ENCODE measurements at regions not wholly inside any gene's neighbourhood (a gene's known extent, or its start where the extent isn't known, plus 50 kb on each side); places are given as distances from the start of the nearest gene placed in this dataset.

DNA sequence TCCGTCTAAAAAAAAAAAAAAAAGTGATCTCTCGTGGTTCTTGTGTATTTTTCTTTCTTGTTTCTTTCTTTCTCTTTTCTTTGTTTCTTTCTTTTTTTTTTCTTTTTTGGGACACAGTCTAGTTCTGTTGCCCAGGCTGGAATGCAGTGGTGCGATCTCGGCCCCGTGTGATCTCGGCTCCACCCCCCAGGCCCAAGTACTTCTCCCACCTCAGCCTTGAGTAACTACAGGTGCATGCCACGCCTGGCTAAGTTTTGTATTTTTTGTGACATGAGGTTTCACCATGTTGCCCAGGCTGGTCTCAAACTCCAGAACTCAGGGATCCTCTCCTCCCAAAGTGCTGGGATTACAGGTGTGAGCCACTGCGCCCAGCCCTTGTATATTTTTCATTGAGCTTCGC, 91.4 kb downstream of the TMEM237 start:
- no CpG with 5 or more reads among the region's 9 CpGs for whole genome bisulfite sequencing (ENCODE audit: extremely low coverage, insufficient read length, low lambda C conversion rate)
- H3K14ac ChIP-seq (ENCODE audit: insufficient read depth, low read length): no peak overlapping the region
- no peak overlapping the region for H3K4me3 Mint-ChIP-seq

More for the DNA sequence above, 91.4 kb downstream of the TMEM237 start:
- no peak overlapping the region for H2BK20ac ChIP-seq (ENCODE audit: low read depth, low read length, poor library complexity, severe bottlenecking)
- H3K23ac ChIP-seq (ENCODE audit: insufficient read length, low read depth, low read length): no peak overlapping the region
- no peak overlapping the region for H2BK12ac ChIP-seq (ENCODE audit: insufficient read length, low read depth, low read length)
- no peak overlapping the region for H3K56ac ChIP-seq (ENCODE audit: insufficient read length, low read depth, low read length)
- H3K23me2 ChIP-seq (ENCODE audit: insufficient read length, low read depth, low read length, poor library complexity, severe bottlenecking): no peaks in the 10 kb centered on the region
- no peak overlapping the region for H2BK120ac ChIP-seq (ENCODE audit: low read depth, low read length, poor library complexity, severe bottlenecking)
- H3K9ac ChIP-seq (ENCODE audit: extremely low read depth, insufficient read length, low read length): no peak overlapping the region
- H4K5ac ChIP-seq (ENCODE audit: insufficient read length, low read depth, low read length): no peak overlapping the region
- H4K20me1 ChIP-seq (ENCODE audit: control insufficient read depth, insufficient read depth, insufficient read length): no peaks in the 10 kb centered on the region
- TF ChIP-seq, protein P1, sequence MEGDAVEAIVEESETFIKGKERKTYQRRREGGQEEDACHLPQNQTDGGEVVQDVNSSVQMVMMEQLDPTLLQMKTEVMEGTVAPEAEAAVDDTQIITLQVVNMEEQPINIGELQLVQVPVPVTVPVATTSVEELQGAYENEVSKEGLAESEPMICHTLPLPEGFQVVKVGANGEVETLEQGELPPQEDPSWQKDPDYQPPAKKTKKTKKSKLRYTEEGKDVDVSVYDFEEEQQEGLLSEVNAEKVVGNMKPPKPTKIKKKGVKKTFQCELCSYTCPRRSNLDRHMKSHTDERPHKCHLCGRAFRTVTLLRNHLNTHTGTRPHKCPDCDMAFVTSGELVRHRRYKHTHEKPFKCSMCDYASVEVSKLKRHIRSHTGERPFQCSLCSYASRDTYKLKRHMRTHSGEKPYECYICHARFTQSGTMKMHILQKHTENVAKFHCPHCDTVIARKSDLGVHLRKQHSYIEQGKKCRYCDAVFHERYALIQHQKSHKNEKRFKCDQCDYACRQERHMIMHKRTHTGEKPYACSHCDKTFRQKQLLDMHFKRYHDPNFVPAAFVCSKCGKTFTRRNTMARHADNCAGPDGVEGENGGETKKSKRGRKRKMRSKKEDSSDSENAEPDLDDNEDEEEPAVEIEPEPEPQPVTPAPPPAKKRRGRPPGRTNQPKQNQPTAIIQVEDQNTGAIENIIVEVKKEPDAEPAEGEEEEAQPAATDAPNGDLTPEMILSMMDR (conservative IDR thresholded peaks at IDR 0.05): no peak
- Mint-ChIP-seq H3K27ac (no peak overlapping the region), H3K9me3 (no peaks in the 10 kb centered on the region), H3K36me3 (ENCODE audit: insufficient read depth in 1 of 3, low read depth in 3 of 3) (no peaks in the 10 kb centered on the region), H3K27me3 (ENCODE audit: low read depth) (no peaks in the 10 kb centered on the region), H3K4me1 (no peaks in the 10 kb centered on the region)
- DNase-seq: no peak
- no peak overlapping the region for H3K4ac ChIP-seq (ENCODE audit: low read depth, low read length)
- no peak overlapping the region for H3K27ac ChIP-seq (ENCODE audit: insufficient read length, low read depth, low read length)
- H3K79me1 ChIP-seq (ENCODE audit: insufficient read depth, low read depth, low read length, poor library complexity, severe bottlenecking): no peaks in the 10 kb centered on the region
- no peaks in the 10 kb centered on the region for H3K27me3 ChIP-seq (ENCODE audit: insufficient read depth, low read length)
- H3T11ph ChIP-seq (ENCODE audit: low read length): no peak overlapping the region
- no peak overlapping the region for H2BK15ac ChIP-seq (ENCODE audit: low read depth, low read length)
- H4K8ac ChIP-seq (replicated peaks; ENCODE audit: insufficient read length, low read depth, low read length): no peak overlapping the region
- H2AK5ac ChIP-seq (ENCODE audit: insufficient read length, low read length): no peak overlapping the region
- H3K18ac ChIP-seq (ENCODE audit: insufficient read length, low read depth, low read length): no peak overlapping the region
- H2AFZ ChIP-seq (ENCODE audit: low read length): no peak overlapping the region
- H3K4me2 ChIP-seq (ENCODE audit: insufficient read depth, insufficient read length, low read length): no peak overlapping the region
- H3K9me3 ChIP-seq (ENCODE audit: control insufficient read depth, low read depth, low read length): no peaks in the 10 kb centered on the region
- no peaks in the 10 kb centered on the region for H3K4me1 ChIP-seq (ENCODE audit: insufficient read depth, low read length)
- no peak overlapping the region for H4K91ac ChIP-seq (ENCODE audit: insufficient read length, low read depth, low read length)
- H2BK5ac ChIP-seq (ENCODE audit: insufficient read length, low read length): no peak overlapping the region
- H3K79me2 ChIP-seq (ENCODE audit: insufficient read depth, low read length): no peaks in the 10 kb centered on the region
